GM19025 (cell line): ENCODE measurements at regions not wholly inside any gene's neighbourhood (a gene's known extent, or its start where the extent isn't known, plus 50 kb on each side); places are given as distances from the start of the nearest gene placed in this dataset.
"Not testable (repeated sequence)": the region's sequence is repeated elsewhere in the genome, so short reads cannot be mapped to it uniquely, and the experiment has no call there.

Experiments used
- ATAC-seq: cut with Tn5 transposase; IDR thresholded peaks from one replicate; pipeline ENCODE4 v1.9.1; 2021; ENCODE audit warnings: mild to moderate bottlenecking, low read depth, moderate library complexity; ENCODE audit not compliant: unreplicated experiment

DNA sequence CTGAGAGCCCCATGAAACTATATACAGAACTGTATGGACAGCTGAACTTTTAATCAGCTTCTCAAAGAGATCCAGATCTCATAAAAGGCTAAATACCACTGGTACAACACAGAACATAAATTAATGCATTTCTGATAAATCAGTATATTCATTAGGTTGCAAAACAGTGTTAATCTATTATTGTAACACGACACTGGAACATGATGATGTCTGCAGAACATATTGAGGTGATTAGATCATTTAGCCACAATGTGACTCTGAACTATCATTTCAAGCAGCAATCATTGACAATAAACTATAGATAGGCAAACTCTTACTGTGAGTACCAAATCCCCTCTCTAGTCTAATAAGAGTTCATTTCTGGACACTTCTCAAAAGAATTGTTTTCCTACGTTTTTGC, 50.3 kb downstream of the GASK1B start:
- ATAC-seq: no peak

DNA sequence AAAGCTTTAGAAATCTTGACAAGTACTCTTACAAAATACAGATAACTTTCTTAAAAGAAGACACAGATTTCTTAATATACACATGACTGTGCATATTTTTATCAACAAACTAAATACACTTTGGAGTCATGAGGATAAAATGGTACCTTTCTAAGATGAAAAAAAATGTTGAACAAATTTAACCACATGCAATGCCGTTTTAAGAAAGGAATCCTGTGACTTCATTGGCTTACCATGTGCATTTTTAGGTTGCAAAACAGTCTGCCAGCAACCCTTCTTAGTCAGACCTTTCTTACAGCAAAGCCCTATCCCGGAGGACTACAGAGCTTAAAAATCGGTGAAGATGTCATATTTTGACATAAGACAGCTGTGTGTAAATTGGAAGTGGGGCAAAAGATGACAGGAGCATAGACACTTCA, 51.7 kb downstream of the GASK1B start:
- no peak for ATAC-seq

DNA sequence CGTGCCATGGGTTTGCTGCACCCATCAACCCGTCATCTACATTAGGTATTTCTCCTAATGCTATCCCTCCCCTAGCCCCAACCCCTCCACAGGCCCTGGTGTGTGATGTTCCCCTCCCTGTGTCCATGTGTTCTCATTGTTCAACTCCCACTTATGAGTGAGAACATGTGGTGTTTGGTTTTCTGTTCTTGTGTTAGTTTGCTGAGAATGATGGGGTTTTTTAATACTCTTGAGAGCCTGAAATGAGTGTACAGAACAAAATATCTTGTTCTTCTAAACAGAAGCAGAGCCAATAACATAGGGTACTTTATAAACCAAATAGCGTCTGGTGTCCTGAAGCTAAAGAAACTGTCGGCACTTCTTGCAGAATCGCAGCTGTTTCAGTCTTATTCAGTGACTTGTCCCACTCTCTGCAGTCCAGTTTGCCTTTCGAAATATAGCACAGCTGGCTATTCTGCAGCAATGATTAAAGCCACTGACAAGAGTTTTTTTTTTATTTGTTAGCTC, 52.1 kb downstream of the GASK1B start:
- not testable (repeated sequence) for ATAC-seq

DNA sequence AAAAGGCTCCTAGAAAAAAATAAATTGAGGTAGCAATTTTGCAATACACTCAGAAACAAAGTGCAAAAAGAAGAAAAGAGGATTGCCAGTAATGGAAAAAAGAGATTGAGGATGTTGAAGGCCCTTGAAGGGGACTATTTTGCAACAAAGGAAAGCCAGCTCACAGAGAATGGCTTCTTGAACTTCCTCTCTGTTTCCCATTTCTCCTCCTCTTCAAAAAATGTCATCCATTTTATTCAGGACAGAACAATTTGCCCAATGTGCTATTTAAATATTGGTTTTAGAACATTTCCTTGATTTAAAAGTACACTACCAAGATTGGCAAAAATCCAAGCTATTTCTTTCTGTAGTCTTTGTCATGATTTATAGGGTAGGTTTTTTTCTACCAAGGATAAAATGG, 60.2 kb downstream of the GASK1B start:
- ATAC-seq: no peak

DNA sequence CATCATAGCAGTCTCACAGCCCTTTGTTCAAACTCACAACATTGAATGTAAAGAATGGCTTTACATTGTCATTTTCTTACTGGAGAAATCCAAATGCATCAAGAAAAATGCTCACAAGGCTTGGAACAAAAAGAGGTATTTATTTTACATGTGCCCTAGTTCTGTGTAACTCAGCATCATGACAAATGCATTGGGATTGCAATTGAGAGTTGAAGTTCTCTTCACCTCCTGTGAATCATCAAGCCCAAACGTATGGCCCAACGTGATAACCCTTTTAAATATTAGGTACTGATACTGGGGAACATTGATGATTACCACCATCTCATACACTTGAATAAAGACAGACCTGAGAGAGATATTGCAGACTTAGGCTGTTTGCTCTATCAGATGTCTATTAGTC, 61.6 kb downstream of the GASK1B start:
- no peak for ATAC-seq

DNA sequence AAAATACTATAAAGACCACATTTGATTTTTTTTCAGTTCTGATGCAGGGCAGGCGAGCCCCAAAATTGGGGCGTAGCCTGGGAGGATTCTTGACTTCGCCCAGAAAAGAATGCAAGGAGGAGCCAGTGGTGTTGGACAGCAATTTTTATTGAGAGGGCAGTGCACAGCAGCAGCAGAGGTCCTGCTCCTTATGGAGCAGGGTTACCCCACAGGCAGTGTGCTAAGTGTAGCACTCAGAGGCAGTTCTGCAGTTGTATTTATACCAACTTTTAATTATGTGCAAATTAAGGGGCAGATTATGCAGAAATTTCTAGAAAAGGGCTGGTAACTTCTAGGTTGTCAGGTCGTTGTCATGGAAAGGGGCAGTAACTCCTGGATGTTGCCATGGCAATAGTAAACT, 69.9 kb downstream of the GASK1B start:
- ATAC-seq: no peak

DNA sequence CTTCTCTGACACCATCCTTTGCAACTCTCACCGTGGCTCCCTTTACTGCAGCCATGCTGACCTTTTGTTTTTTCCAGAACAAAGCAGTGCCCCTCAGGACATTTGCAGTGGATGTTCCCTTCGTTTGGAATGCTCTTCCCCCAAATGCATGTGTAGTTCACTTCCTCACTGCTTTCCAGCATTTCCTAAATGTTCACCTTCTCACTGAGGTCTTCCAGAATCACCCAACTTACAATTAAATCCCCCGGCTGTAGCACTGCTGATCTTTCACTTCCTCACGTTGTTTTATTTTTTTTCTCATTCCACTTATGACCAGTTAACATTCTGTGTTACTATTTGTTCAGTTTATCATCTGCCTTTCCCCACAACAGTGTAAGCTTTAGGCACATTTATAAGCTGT, 73.1 kb downstream of the GASK1B start:
- ATAC-seq: no peak

DNA sequence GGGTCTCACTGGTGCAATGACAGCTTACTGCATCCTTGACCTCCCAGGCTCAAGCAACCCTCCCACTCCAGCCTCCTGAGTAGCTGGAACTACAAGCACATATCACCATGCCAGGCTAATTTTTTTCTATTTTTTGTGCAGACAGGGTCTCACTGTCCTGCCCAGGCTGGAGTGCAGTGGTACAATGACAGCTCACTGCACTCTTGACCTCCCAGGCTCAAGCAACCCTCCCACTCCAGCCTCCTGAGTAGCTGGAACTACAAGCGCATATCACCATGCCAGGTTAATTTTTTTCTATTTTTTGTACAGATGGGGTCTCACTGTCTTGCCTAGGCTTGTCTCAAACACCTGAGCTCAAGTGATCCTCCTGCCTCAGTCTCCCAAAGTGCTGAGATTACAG, 74.0 kb downstream of the GASK1B start:
- no peak for ATAC-seq

DNA sequence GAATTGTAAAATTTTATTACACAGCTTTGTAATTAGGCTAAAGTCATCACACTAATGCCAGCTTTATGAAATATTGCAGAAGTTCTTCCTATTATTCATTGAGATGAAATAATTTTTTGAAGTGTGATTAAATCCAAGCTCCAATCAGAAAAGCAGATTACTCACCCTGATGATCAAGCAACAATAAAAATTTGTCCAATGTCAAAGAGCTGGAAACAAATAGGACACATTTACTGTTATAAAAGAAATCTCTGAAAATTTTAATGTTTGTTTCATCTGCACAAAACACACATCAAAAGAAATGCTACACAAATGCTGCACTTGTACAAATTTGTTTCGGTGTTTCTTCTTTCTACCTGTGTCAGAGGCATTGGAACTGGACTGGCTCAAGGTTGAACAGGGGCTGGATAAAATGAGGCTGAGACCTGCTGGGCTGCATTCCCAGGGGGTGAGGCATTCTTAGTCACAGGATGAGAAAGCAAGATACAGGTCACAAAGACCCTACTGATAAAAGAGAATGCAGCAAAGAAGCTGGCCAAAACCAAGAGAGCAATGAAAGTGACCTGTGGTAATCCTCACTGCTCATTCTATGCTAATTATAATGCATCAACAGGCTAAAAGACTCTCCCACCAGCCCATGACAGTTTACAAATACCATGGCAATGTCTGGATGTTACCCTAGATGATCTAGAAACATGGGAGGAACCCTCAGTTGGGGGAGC, 78.3 kb downstream of the GASK1B start:
- ATAC-seq: no peak

DNA sequence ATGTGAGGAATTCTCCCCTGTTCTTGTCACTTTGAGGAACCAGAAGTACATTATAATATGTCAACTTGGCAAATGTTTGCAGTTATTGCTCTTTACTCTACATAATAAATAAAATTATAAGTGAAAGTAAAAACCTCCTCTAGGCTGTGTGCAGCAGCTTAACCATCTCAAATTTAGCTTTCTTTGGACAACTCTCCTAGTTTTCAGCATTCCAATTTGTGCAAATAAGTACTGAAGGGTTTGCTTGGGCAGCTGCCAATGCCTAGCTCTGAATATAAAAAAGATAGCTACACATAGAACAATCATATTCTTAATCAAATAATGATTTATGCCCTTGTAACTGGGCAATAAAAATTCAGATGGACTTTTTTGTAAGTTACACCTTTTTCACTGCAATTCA, 82.5 kb downstream of the GASK1B start:
- no peak for ATAC-seq

DNA sequence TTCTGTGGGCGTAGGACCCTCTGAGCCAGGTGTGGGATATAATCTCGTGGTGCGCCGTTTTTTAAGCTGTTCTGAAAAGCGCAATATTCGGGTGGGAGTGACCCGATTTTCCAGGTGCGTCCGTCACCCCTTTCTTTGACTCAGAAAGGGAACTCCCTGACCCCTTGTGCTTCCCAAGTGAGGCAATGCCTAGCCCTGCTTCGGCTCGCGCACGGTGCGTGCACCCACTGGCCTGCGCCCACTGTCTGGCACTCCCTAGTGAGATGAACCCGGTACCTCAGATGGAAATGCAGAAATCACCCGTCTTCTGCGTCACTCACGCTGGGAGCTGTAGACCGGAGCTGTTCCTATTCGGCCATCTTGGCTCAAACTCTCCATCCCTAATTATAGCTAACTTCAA, 82.9 kb downstream of the GASK1B start:
- ATAC-seq: not testable (repeated sequence)

DNA sequence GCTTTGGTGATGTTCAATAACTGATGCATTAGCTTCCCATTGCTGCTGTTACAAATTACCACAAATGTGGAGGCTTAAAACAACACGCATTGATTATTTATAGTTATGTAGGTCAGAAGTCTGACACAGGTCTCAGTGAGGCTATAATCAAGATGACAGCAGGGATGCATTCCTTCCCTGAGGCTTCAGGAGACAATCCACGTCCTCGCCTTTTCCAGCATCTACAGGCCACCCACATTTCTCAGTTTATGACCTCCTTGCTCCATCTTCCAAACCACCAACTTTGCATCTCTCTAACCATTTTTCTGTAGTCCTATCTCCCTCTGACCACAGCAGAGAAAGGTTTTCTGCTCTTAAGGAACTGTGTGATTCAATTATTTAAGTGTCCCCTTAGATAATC, 92.5 kb downstream of the GASK1B start:
- no peak for ATAC-seq

DNA sequence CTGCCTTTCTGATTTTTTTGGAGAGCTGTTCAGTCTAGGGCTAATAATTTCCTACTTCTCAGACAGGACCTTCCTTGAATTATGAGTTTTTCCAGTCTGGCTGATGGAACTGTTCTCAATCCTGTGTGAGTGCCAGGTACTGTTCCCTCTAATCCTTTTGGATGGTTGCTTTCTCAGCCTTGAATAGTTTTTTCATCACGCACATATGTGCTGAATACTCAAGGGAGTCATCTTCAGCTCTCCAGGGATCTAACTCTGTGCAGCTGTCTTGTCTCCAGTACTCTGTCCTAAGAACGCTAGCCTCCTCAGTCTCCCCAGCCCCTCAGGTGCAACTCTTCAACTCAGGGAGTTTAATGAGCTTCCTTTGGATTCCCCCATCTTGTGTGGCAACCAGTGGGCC, 93.2 kb downstream of the GASK1B start:
- ATAC-seq: no peak

DNA sequence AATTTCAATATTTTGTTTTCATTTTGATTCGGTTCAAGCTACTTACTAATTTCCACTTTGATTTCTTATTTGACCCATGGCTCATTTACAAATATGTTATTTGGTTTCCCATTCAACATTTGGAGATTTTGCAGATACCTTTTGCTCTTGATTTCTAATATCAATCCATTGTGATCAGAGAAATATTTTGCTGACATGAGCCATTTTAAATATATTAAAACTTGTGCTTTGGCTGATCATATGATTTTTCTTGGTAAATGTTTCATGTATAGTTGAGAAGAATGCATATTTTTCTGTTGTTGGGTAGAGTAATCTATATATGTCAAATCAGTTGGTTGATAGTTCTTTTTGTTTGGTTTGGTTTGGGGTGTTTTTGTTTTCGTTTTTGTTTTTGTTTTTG, 95.0 kb downstream of the GASK1B start:
- ATAC-seq: no peak

DNA sequence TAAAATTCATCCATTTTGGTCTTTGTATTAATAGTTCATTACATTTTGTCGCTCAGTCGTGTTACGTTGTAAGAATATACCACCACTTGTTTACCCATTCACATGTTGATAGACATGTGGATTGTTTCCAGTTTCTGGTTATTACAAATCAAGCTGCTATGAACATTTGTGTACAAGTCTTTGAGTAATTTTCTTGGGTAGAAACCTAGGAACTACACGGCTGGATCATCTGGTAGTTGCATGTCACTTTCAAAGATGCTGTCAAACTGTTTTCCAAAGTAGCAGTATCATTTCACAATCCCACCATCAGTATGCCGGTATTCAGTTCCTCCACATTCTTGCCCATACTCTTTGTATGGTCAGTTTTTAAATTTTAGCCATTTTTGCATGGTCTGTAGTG, 98.0 kb downstream of the GASK1B start:
- ATAC-seq: no peak

DNA sequence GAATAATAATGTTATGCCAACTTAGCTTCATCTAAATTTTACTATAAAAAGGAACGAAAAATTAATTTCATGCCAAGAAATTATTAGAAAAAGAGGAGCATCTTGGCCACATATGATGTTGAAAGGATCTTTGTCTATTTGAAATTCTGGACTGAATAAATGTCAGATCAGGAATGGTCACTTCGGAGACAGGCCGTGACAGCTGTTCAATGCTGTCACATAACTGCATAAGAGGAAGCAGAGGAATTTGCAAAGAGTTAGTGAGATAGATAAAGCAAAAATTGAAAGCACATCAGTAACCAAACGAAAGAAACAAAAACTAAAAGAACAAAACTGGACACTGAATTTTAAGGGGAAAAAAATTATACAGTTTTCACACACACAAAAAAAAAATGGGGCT, 100.9 kb downstream of the GASK1B start:
- no peak for ATAC-seq

DNA sequence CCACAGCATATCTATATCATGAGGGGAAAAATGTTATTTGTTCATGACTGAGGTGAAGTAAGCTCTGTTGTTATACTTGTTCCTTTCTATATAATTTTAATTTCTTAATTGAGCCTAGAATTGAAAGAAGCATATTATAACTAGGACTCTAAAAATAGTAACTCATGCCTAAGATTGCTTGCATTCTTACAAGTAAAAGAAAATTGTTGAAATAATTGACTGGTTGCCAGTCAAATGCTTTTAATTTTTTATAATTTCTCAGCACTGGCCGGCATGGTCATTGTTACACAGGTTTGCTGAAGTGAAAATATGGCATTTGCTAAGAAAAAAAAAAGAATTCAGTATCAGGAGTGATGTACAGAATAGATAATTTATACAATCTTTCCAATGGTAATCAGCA, 104.8 kb downstream of the GASK1B start:
- no peak for ATAC-seq

DNA sequence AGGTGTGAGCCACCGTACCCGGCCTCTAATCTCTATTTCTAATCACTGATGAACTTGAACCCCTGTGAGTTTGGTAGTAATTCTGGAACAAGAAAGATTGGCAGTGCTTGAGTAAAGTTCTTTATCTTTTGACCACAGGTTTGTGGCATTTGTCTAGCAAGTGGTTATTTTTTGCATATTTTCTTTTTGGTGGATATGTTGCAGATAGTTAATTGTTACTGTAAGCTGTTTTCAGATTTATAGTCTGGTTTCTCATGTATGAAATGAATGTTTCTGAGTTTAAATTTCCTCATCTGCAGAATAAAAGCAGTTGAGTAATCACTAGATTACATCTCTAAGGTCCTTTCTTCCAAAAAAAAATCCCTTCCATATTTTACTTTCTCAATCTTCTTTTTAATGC, 105.2 kb downstream of the GASK1B start:
- ATAC-seq: no peak

DNA sequence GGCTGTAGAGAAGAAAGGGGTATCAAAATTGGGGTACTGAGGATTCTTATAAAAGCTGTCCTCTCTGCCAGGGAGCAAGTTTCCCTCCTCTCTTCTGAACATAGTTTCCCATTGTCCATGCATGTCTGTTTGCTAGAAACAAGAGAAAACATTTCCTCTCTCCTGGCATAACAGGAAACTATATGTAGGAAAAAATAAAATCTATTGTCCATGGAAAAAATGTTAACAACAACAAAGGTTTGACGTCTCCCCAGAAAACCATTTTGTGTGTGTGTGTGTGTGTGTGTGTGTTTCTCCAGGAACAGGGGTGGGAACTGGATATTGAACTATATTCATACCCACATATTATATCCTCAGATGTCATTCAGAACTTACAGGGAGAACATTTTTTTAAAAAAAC, 107.2 kb downstream of the GASK1B start:
- ATAC-seq: no peak

DNA sequence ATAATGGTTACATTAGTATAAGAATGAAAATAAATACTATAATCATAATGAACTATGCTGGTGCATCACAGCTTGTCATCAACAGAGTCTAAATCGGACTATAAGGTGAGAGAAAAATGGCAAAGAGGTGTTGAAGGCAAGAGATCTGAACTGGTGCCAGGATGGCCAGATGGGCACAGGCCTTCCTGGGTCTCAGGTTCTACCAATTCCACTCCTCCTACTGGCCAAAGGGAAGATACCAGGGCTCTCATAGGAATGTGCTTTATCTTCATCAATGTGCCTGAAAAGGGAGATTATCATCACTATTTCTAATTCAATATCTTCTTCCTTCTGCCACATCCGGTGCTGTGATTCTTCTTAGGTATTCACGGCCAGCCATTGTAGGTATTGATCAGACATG, 107.6 kb downstream of the GASK1B start:
- no peak for ATAC-seq

DNA sequence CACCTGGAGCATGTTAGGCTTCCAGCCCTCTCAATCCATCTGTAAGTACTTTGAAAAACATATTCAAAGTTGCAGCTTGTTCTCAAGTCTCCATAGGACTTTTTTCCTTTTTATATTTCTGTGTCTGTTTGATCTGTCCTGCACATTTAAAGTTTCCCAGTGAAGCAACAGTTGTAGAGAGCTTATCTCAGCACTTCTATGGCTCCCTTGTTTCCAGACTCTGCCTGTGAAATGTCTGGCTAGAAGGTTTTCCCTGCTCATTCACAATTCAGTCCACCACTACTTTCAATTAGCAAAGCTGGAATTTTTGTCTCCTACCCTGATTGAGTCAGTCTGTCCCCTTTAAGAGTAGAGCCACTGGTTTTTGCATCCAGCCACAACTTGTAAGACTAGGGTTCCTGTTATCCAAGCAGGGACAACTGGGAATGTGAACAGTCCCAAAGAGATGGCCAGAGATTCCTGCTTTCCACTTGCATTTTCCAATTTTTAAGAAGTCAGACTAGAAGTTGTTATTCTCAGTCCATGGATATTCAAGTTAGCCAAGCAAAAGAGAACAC, 116.1 kb downstream of the GASK1B start:
- no peak for ATAC-seq

DNA sequence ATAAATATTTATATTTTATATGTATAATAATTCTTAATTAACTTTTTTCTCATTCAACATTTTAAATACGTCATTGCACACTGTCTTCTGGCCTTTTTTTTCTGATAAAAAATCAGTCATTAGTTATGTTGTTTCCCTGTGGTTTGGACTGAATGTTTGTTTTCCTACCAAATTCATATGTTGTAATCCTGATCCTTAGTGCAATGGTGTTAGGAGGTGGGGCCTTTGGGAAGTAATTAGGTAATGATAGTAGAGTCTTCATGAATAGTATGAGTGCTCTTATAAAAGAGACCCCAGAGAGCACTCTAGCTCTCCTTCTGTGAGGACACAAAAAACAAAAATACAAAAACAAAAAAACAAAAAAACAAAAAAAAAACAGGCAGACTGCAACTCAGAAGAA, 117.2 kb downstream of the GASK1B start:
- ATAC-seq: no peak
